ENCODE measurements at regions not wholly inside any gene's neighbourhood (a gene's known extent, or its start where the extent isn't known, plus 50 kb on each side); places are given as distances from the start of the nearest gene placed in this dataset.

DNA sequence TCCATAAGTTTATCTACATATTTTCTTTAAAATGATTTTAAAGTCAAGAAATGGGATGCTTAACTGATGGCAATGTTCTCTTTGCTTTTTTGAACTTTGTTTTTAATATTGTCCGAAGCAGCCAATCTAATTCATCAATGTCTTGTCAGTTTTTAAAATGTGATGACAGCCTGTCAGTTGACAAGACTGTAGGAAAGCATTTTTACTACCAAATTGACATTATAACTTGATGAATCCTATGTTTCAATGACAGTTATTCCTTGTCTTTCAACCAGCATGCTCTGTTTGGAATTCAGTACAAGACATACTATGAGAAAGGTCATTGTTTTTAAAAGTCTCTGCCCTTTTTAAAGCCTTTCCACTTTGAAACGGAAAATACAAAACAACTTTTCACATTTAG lies 1073.2 kb downstream of the TMTC2 start:
- TF ChIP-seq, protein P1, sequence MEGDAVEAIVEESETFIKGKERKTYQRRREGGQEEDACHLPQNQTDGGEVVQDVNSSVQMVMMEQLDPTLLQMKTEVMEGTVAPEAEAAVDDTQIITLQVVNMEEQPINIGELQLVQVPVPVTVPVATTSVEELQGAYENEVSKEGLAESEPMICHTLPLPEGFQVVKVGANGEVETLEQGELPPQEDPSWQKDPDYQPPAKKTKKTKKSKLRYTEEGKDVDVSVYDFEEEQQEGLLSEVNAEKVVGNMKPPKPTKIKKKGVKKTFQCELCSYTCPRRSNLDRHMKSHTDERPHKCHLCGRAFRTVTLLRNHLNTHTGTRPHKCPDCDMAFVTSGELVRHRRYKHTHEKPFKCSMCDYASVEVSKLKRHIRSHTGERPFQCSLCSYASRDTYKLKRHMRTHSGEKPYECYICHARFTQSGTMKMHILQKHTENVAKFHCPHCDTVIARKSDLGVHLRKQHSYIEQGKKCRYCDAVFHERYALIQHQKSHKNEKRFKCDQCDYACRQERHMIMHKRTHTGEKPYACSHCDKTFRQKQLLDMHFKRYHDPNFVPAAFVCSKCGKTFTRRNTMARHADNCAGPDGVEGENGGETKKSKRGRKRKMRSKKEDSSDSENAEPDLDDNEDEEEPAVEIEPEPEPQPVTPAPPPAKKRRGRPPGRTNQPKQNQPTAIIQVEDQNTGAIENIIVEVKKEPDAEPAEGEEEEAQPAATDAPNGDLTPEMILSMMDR (IDR thresholded peaks at IDR 0.05; ENCODE audit: insufficient read depth, low read depth, low read length) = no peak
- TF ChIP-seq EZH2 (IDR thresholded peaks at IDR 0.05; ENCODE audit: insufficient read depth, low read length) = no peak

Measured in astrocyte (in vitro differentiated cells and primary cell).